ENCODE measurements at regions not wholly inside any gene's neighbourhood (a gene's known extent, or its start where the extent isn't known, plus 50 kb on each side); places are given as distances from the start of the nearest gene placed in this dataset.
"Not testable (repeated sequence)": the region's sequence is repeated elsewhere in the genome, so short reads cannot be mapped to it uniquely, and the experiment has no call there.

- H3K4me3 ChIP-seq, result no peak overlapping the region
- WGBS, result 78% methylated on average over 8 of the region's 8 CpGs
- no peaks in the 10 kb centered on the region for H3K4me1 ChIP-seq
- no peak overlapping the region for H3K27ac ChIP-seq
- no peak for DNase-seq (ENCODE audit: low spot score in 2 of 2)
- H3K36me3 ChIP-seq, result no peaks in the 10 kb centered on the region
- no peaks in the 10 kb centered on the region for H3K9me3 ChIP-seq
- no peak for TF ChIP-seq POLR2A (IDR thresholded peaks at IDR 0.05)
- no peak for TF ChIP-seq CTCF (IDR thresholded peaks at IDR 0.05)
- no peak for TF ChIP-seq EP300 (IDR thresholded peaks at IDR 0.05)
- TF ChIP-seq POLR2AphosphoS5 (IDR thresholded peaks at IDR 0.05), result no peak
- no peaks in the 10 kb centered on the region for H3K27me3 ChIP-seq
Measured at GRCh38 chr5:62896121-62896893, 317.7 kb downstream of the LRRC70 start.

GRCh38 chr5:62886603-62887315, 308.1 kb downstream of the LRRC70 start:
- no peaks in the 10 kb centered on the region for H3K27me3 ChIP-seq
- no peaks in the 10 kb centered on the region for H3K36me3 ChIP-seq
- H3K9me3 ChIP-seq, result no peaks in the 10 kb centered on the region
- WGBS, result 31% methylated on average over 5 of the region's 5 CpGs
- no peak overlapping the region for H3K4me3 ChIP-seq
- H3K4me1 ChIP-seq, result no peaks in the 10 kb centered on the region
- DNase-seq (ENCODE audit: low spot score in 2 of 2), result no peak
- no peak for TF ChIP-seq POLR2AphosphoS5 (IDR thresholded peaks at IDR 0.05)
- TF ChIP-seq POLR2A (IDR thresholded peaks at IDR 0.05), result no peak
- TF ChIP-seq CTCF (IDR thresholded peaks at IDR 0.05), result no peak
- no peak for TF ChIP-seq EP300 (IDR thresholded peaks at IDR 0.05)
- H3K27ac ChIP-seq, result no peak overlapping the region

GRCh38 chr5:62837330-62837729, 258.7 kb downstream of the LRRC70 start:
- H3K27ac ChIP-seq, result not testable (repeated sequence)
- WGBS, result 68% methylated on average over 5 of the region's 5 CpGs

GRCh38 chr5:62829604-62829986, 251.0 kb downstream of the LRRC70 start:
- TF ChIP-seq POLR2A (IDR thresholded peaks at IDR 0.05), result no peak
- TF ChIP-seq POLR2AphosphoS5 (IDR thresholded peaks at IDR 0.05), result no peak
- no peak for TF ChIP-seq CTCF (IDR thresholded peaks at IDR 0.05)
- no peak for TF ChIP-seq EP300 (IDR thresholded peaks at IDR 0.05)
- no peak overlapping the region for H3K4me3 ChIP-seq
- H3K9me3 ChIP-seq, result no peaks in the 10 kb centered on the region
- 86% methylated on average over 2 of the region's 2 CpGs for WGBS
- no peak overlapping the region for H3K27ac ChIP-seq
- no peaks in the 10 kb centered on the region for H3K27me3 ChIP-seq
- DNase-seq (ENCODE audit: low spot score in 2 of 2), result no peak
- no peaks in the 10 kb centered on the region for H3K4me1 ChIP-seq
- H3K36me3 ChIP-seq, result no peaks in the 10 kb centered on the region

More at GRCh38 chr5:62837330-62837729, 258.7 kb downstream of the LRRC70 start:
- H3K4me3 ChIP-seq; H3K27me3 ChIP-seq; H3K9me3 ChIP-seq; H3K4me1 ChIP-seq; DNase-seq (ENCODE audit: low spot score in 2 of 2); H3K36me3 ChIP-seq: not testable (repeated sequence)

GRCh38 chr5:62828742-62829603, 250.4 kb downstream of the LRRC70 start:
- Histone ChIP-seq H3K4me3 (no peak overlapping the region), H3K27ac (no peak overlapping the region), H3K36me3 (no peaks in the 10 kb centered on the region), H3K4me1 (no peaks in the 10 kb centered on the region), H3K27me3 (no peaks in the 10 kb centered on the region), H3K9me3 (no peaks in the 10 kb centered on the region)
- no peak for DNase-seq (ENCODE audit: low spot score in 2 of 2)
- TF ChIP-seq POLR2AphosphoS5 (IDR thresholded peaks at IDR 0.05), result no peak
- TF ChIP-seq CTCF (IDR thresholded peaks at IDR 0.05), result no peak
- no peak for TF ChIP-seq POLR2A (IDR thresholded peaks at IDR 0.05)
- no peak for TF ChIP-seq EP300 (IDR thresholded peaks at IDR 0.05)
- 68% methylated on average over 5 of the region's 5 CpGs for WGBS

Measured in suprapubic skin (tissue), 4 donors.